GM19239 (cell line): ENCODE measurements at regions not wholly inside any gene's neighbourhood (a gene's known extent, or its start where the extent isn't known, plus 50 kb on each side); places are given as distances from the start of the nearest gene placed in this dataset.

Experiments used
- DNase-seq: peaks from one replicate; pipeline ENCODE4 v3.0.0; 2011; ENCODE audit warnings: low spot score; ENCODE audit not compliant: insufficient read length
- FAIRE-seq: peaks from 2 replicates; lab custom pipeline; 2011; peaks lifted over from hg19 to GRCh38; lab: Jason Lieb, UNC

DNA sequence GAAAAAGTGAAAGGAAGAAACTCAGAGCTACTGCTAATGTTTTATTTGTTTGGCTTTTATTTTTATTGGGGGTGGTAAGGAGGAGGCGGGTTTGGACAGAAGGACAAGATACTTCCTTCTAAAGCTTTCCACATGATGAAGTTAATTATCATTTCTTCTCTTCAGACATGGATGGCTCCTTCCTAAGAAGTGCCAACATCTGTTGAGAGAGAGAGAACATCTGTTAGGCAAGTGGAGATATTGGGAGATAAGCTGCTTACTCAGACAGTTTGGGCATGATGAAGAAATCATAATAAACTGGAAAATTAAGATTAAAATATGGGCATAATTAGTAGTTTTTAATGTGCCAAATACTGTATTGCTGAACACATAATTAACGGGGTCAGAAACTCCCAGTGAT is 535.7 kb upstream of the INTU start:
- DNase-seq: no peak
- FAIRE-seq: no peak

DNA sequence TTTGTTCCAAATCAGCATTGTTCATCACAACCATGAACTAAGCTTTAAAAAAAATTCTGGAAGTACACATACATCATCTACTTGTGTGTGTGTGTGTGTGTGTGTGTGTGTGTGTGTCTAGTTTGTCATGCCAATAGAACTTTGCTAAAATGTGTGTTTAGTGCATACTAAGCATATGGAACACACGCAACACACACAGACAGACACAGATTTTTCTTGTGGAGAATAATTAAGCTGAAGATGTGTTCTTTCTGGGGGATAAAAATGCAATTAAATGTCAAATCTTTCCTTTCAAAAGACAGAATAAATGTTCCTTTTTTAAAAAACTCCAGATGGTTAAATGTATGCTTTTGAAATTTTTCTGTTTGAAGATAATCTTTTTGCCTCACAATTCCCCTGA is 530.4 kb upstream of the INTU start:
- DNase-seq (no peak), FAIRE-seq (no peak)

DNA sequence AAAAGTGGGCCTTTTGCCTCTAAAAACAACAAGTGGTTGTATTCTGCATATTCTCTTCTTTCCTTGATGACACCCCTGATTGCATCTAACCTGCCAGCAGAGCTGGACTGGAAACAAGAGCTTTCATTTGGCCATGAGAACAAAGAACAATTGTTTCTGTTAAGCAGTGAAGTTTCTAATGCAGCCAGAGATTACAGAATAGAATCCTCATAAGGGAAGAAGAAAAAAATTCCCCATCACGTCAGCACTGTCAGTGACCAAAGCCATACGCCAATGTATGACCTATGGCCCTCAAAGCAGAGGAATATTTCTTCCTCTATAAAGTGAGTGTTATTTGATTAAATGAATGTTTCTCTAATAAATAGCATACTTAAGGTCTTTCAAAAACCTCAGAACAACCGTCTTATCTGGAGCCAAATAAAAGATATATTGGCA is 529.1 kb upstream of the INTU start:
- FAIRE-seq (no peak), DNase-seq (no peak)

DNA sequence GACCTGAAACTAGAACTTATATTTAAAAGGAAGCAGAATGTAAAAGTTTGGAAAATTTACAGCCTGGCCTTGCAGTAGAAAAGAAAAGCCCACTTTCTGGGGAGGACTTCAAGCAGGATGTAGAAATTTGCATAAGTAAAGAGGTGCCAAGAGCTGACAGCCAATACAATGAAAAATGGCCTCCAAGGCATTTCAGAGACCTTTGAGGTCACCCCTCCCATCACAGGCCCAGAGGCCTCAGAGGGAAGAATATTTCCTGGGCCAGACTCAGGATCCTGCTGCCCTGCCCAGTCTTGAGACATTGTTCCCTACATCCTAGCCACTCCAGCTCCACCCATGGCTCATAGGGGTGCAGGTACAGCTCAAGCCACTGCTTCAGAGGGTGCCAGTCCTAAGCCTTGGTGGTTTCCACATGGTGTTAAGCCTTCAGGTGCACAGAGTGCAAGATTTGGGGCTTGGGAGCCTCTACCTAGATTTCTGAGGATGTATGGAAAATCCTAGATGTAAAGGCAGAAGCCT is 518.9 kb upstream of the INTU start:
- DNase-seq: no peak
- FAIRE-seq: no peak

DNA sequence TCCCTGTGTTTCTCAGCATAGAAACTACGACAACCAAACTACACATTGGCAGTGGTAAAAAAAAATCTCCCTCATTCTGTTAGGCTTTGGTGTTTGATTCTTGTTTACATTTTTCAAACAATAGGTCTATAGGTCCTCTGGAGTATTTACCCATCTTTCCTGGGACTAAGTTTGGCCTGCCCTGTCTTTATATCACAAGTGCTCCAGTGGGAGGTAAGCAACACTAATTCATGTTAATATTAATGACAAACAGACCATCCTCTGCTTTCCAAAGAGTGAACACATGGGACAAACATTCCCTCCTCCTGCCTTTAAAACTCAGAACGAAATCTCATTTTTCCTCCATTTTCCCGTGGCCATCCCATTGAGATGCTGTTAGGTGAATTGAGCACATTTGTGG is 514.1 kb upstream of the INTU start:
- no peak for FAIRE-seq
- DNase-seq: no peak

DNA sequence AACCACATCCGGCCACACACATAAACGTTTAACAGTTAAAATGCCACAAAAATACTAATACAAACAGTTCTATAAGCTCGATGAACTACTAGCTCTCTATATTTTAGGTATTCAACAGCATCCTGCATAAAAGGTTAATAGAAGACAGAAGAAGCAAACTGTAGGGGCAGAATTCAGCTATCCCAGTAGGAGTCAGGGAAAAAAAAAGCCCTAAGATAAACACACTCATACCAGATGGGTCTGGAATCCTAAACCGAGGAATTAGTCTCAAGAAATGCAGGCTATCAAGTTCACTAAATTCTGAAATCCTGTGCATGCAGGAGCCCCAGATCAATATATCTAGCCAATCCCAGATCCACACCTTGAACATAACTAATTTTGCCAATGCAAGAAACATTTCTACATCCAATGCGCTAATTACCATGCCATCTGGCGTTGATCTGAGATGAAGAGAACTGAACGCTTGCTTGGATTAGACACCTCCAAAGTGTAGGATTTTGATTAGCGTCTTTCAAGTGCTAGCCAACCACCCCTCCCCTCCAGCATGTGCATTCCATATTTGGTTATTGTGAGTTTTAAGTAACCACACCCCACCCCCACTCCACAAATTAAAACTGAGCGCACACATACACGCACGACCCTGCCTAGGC is 512.2 kb upstream of the INTU start:
- no peak for FAIRE-seq
- DNase-seq: no peak

DNA sequence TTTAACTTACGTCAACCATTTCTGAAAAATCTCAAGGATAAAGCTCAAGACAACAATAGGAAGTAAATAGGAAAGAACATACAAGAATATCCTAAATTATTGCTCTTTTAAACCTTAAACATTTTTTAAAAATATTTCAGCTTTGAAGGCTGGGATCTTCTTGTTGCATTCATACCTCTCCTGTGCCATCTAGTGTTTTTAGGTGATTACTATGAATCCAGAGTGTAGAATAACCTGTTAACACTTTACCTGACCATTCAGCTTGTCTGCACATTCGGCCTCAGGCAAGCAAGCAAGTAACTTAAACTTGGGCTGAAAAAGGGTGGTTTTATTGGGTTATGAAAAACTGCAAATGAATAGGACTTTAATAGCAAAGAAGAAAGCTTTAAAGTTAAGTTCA is 507.8 kb upstream of the INTU start:
- FAIRE-seq (no peak), DNase-seq (no peak)

DNA sequence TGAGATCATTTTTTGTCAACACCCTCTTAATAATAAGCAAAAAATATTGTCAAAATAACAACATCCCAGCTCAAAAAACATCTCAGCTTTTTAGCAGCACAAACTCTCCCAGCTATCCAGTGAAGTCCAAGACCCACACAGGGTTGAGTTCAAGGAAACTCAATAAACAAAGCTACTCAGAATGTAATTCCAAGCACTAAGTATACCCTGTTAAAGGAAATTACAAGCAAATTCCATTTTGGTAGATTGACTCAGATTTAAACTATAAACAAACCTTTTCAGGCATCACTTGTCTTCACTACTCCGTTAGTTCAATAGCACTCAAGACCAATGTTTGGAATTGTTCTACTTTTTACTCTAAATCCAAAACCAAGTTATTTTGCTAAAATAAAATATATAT is 506.0 kb upstream of the INTU start:
- no peak for FAIRE-seq
- no peak for DNase-seq

DNA sequence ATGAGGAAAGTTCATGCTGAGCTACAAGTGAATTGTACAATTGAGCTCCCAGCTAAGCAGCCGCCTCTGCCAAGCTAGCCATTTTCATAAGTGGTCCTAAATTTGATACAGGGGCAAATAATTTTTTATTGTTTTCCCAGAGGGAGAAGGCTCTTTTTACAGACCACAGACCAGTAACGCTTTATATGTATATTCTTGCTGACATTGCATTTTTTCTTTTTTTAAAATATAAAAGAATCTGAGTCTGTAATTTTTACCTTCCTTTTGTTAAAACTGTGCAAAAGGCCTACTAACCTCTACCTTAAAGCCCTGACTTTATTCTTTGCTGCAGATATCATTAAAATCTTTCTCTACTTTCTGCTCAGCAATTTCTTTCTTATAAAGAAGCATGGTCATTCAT is 501.2 kb upstream of the INTU start:
- DNase-seq (no peak), FAIRE-seq (no peak)

DNA sequence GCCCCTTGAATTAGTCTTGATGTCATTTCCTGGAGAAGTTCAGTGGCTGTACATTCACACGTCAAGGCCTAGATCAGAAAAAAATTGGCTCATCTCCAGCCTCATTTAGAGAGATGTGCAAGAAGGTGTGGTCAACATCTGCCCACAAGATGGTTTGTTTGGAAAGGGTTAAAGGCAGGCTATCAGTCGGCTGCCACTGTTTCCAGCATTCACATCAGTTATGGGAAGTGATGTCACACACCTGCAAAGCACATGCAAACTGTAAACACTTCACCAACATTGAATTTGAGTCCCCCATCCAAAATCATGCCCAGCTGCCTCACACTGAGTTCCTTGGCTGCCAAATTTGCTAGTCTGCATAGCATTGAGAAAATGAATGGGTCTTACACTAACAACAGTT is 498.3 kb upstream of the INTU start:
- DNase-seq (no peak), FAIRE-seq (no peak)

DNA sequence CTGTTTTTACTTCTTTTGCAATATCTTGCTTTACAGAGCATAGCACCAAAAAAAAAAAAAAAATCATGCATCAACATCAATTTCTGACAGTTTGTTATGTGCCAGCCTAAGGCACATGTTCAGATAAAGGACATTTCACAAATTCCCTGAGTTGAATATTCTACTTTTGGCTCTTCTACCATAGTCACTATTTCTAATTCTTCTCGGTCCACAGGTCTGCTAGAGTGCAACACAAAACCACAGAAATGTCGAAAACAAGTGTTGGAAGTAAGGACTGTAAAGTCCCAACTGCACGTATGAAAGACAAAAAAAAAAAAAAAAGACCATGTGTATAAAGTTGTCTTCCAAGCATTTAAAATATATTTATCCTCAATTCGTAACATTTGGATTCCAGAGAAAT is 494.2 kb upstream of the INTU start:
- FAIRE-seq (no peak), DNase-seq (no peak)

DNA sequence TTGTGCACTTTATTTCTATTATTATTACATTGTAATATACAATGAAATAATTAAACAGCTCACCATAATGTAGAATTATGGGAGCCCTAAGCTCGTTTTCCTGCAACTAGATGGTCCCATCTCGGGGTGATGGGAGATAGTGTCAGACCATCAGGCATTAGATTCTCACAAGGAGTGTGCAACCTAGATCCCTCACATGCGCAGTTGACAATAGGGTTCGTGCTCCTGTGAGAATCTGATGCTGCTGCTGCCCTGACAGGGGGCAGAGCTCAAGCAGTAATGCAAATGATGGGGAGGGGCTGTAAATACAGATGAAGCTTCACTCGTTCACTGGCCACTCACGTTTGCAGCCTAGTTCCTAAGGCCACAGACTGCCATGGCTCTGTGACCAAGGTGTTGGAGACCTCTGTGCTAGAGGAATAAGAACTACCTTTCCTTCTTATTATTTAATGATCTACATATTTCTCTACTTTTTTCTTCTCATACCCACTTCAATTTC is 492.9 kb upstream of the INTU start:
- no peak for FAIRE-seq
- DNase-seq: no peak

DNA sequence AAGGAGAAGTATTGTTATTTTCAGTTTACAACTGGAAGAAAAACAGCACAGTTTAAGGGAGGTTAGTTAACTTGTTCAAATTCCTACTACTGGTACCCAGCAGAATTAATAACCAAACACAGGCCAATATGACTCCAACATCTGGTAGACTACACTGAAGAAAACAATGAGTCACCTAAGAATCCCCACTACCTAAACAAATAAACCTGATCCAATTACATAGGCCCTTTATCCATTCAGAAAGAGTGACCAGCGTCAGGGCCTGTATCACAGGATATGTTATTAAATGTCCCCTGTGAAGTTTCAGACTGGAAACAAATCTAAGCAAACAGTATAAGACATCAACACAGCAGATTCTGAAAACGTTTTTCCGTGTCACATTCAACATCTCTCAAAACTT is 492.5 kb upstream of the INTU start:
- DNase-seq (no peak), FAIRE-seq (no peak)

DNA sequence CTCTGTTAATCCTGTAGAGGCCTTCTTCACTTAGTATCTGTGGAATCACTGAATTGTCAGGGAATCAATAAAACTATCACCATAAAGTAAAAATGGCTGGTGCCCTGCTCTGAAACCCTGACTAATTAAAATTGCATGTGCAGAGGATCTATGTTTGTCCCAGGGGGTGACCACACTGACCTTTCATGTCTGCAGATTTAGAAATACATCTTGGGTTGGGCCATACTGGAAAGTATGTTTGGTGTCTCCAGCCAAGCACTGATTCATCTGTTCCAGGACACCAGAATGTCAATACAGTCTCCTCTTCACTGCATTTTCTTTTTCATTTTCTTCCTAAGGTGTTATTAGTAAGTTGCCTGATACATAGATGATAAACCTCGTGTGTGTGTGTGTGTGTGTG is 490.9 kb upstream of the INTU start:
- no peak for FAIRE-seq
- no peak for DNase-seq

DNA sequence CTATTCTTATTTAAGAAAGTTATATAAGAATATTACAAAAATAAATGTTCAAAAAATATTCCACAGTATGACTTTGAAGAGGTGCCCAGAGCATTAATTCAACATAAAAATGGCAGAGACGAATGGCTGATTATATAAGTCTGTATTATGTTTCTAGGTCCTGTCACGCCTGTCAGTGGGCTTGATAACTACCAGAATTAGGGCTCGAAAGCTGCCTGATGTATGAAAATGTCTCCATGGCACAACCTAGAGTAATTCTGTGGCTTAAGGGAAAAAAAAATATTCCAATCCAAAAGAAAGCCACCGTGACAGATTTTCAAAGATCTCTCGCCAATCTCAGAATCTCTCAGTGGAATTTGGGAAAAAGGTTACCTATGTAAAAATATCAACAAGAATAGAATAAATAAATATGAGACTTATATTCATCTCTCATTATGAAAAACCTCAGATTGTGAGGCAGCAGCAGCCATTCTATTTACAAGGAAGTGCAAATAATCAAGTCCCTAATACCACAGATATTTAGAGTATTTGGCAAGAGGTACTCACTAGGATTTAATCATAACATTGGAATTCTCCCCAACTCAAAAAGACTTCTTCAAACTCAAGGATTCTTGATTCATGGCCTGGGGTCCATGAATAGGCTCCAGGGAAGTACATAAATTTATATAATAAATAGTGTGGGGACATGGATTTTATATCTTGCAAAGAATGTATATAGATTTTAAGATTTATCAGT is 489.1 kb upstream of the INTU start:
- DNase-seq (no peak), FAIRE-seq (no peak)

DNA sequence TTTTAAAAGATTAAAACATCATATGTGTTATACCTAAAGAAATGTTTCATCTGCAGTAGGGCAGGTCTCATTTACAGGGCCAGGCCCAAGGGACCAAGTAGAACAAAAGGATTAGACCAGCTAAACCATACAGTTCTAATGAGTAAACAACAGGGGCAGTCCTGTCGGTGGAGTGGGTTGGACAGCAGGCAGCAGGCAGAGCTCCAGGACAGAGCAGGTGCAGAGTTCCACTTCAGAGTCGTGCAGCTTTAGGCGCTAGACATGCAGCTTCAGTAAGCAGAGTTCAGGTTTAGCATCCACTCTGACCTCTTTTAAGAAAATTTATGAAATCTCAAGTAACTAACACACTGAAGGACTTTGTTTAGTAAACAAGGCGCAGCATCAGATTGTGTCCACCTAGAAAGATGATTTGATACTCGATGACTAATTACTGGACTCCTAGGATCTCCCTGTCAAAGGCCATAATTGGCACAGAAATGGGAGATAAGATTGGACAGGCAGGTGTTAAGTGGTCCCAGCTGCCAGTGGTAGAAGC is 487.7 kb upstream of the INTU start:
- DNase-seq (no peak), FAIRE-seq (no peak)

DNA sequence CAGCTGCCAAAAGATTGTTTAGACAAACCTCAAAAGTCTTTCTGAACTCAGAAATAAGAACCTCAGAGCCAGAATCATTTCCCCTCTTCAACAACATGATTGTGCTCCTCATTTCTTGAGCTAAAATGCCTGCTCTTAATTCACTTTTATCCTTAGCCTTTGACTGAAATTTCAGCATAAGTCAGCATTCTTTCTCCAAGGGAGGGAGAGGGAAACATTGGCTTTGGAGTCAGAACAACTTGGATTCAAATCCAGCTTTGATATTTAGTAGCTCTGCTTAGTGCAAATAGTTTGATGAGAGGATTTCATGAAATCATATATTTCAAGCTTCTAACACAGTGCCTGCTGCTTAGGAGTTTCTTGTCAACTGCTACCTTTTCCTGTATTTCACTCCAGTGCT is 484.6 kb upstream of the INTU start:
- DNase-seq (no peak), FAIRE-seq (no peak)

DNA sequence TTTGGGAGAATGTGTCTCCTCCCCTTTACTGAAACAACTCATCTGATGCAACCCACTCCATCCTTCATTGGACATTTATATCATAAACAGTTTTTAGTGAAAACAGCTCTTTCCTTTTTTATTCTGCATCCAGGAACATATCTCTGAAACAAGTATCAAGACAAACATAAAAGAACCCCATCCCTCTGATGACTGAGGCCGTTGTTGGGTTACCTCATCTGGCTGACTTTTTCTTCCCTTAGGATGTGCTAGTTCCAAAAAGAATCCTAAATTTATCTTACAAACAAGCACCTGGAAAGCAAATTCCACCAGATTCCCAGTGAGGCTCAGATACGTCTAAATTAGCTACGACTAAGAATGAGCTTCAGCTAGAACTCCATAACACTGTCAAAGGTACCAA is 483.7 kb upstream of the INTU start:
- FAIRE-seq (no peak), DNase-seq (no peak)

DNA sequence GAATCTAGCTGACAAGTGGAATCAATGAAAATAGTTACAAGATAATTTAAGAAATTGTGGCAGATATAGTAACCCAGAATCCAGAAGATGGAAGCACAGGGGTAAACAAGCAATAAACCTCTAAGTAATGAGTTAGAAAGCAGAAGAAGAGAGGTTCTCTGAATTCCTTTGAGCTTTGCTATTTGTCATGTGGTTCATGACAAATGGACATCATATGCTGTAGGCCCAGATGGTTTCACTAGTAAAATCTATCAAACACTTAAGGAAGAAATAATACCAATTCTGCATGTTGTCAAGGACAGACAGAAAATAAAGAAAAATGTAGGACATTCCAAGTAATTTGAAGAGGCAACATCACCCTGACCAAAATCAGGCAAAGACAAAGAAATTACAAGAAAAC is 480.8 kb upstream of the INTU start:
- no peak for FAIRE-seq
- no peak for DNase-seq

DNA sequence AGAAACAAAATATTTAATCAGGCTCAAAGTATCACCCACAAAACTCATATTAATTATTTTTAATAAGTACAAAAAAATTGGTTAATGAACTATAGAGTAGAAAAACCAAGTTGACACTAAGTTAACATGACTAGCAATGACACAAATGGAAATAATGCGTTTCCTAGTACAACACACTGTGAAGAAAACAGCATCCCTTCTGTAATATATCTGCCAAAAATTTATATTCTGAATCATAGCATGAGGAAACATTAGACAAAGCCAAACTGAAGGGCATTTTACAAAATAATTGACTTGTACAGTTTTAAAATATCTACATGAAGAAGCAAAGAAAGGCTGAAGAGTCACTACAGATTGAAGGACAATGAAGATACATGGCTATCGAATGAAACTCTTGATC is 477.6 kb upstream of the INTU start:
- DNase-seq (no peak), FAIRE-seq (no peak)

DNA sequence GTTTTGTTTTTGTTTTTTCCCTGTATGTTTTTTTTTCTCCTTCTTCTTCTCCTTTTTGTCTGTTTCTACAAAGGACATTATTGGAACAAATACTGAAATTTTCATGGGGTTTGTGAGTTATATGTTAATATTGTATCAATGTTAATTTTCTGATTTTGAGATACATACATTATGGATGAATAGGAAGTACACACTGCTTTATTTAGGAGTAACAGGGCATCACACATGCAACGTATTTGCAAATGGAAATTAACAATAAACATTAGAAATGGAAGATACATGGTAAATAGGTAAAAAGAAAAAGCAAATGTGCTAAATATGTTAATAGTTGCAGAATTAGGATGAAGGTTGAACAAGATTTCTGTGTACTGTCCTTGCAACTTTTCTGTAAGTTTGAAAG is 477.2 kb upstream of the INTU start:
- FAIRE-seq (no peak), DNase-seq (no peak)

DNA sequence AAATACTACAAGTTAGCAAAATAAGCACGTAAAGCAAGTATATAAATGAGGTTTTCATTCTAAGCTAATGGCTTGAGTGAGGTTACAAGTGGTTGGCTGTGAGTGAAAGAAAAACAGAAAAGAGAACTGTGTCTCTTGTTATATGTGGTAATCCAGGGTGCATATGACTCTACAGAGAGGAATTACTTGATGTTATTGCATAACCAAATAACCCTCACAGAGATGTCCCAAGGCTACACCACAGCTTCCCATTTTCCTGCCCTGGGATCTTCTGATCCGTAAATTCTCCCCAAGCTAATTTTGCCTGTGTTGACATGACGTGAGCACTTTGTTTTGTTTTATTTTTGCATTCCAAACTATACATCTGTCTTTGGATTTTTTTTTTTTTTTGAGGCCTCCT is 470.0 kb upstream of the INTU start:
- no peak for DNase-seq
- no peak for FAIRE-seq
